IMR-90 (cell line): ENCODE measurements at regions not wholly inside any gene's neighbourhood (a gene's known extent, or its start where the extent isn't known, plus 50 kb on each side); places are given as distances from the start of the nearest gene placed in this dataset.

Experiments used
- ATAC-seq: fragments of 200-7000 bp; cut with Tn5 transposase; 2 replicates; pipeline ENCODE4 v1.9.1; 2020; ENCODE audit warnings: low read depth, mild to moderate bottlenecking, moderate library complexity
- BruUV-seq: library from RNA; stranded (reverse); fragments of 400-500 nt; replicated peaks from 2 replicates; lab custom pipeline; 2021; lab: Mats Ljungman, UMichigan
- CTCF ChIA-PET: fragments of 300-600 bp; formaldehyde crosslinking; extraction: SDS; loops from one replicate; lab custom pipeline; 2021; ENCODE audit warnings: antibody characterized with exemption; lab: Yijun Ruan, JAX
- POLR2A ChIA-PET: fragments of 300-600 bp; sonication (Branson Sonifier 250); formaldehyde crosslinking; loops from one replicate; lab custom pipeline; 2022; ENCODE audit warnings: antibody characterized with exemption; ENCODE audit not compliant: unreplicated experiment; lab: Charles Lee
- DNase-seq: peaks from one replicate; pipeline ENCODE4 v3.0.0; 2013
- H2AFZ ChIP-seq: replicated peaks from 2 replicates; pipeline ENCODE3; 2013; ENCODE audit warnings: low read length, mild to moderate bottlenecking; ENCODE audit not compliant: poor library complexity
- H2AK5ac ChIP-seq: 2 replicates; pipeline ENCODE4 v1.6.1; 2013; ENCODE audit warnings: low read depth, low read length, inconsistent platforms
- H2AK9ac ChIP-seq: replicated peaks from 2 replicates; pipeline ENCODE3; 2013; ENCODE audit warnings: mild to moderate bottlenecking, low read depth, low read length, moderate library complexity; ENCODE audit not compliant: poor library complexity
- H2BK120ac ChIP-seq: 2 replicates; pipeline ENCODE4 v1.6.1; 2013; ENCODE audit warnings: low read depth, low read length, inconsistent platforms
- H2BK15ac ChIP-seq: 3 replicates; pipeline ENCODE4 v1.6.1; 2013; ENCODE audit warnings: low read depth, low read length, inconsistent platforms
- H2BK20ac ChIP-seq: 2 replicates; pipeline ENCODE4 v1.6.1; 2013; ENCODE audit warnings: low read depth, mild to moderate bottlenecking, inconsistent platforms, low read length, moderate library complexity
- H2BK5ac ChIP-seq: 2 replicates; pipeline ENCODE4 v1.6.1; 2013; ENCODE audit warnings: mild to moderate bottlenecking, low read depth, low read length, inconsistent platforms; ENCODE audit not compliant: poor library complexity, severe bottlenecking
- H3K14ac ChIP-seq: replicated peaks from 2 replicates; pipeline ENCODE4 v1.6.1; 2013; ENCODE audit warnings: low read depth, low read length, inconsistent platforms
- H3K18ac ChIP-seq: 2 replicates; pipeline ENCODE4 v1.6.1; 2013; ENCODE audit warnings: low read depth, low read length, control low read depth
- H3K23ac ChIP-seq: 2 replicates; pipeline ENCODE4 v1.6.1; 2013; ENCODE audit warnings: low read depth, low read length, inconsistent platforms
- H3K27ac ChIP-seq: 2 replicates; pipeline ENCODE4 v1.5.1; 2013; ENCODE audit warnings: mild to moderate bottlenecking, control low read depth, low read length; ENCODE audit not compliant: insufficient read depth
- H3K27me3 ChIP-seq: 2 replicates; pipeline ENCODE4 v1.6.1; 2013; ENCODE audit warnings: low read length; ENCODE audit not compliant: control insufficient read depth, insufficient read depth
- H3K36me3 ChIP-seq: 2 replicates; pipeline ENCODE4 v1.6.1; 2013; ENCODE audit warnings: low read length, mixed read lengths; ENCODE audit not compliant: control insufficient read depth, insufficient read depth
- H3K4ac ChIP-seq: 2 replicates; pipeline ENCODE4 v1.6.1; 2013; ENCODE audit warnings: low read depth, low read length, inconsistent platforms
- H3K4me1 ChIP-seq: 2 replicates; pipeline ENCODE4 v1.6.1; 2013; ENCODE audit warnings: low read length, mixed read lengths; ENCODE audit not compliant: control insufficient read depth, insufficient read depth
- H3K4me2 ChIP-seq: 2 replicates; pipeline ENCODE4 v1.6.1; 2013; ENCODE audit warnings: low read depth, mild to moderate bottlenecking, control low read depth, low read length, moderate library complexity
- H3K4me3 ChIP-seq: 2 replicates; pipeline ENCODE4 v1.5.1; 2013; ENCODE audit warnings: low read depth, mild to moderate bottlenecking, control low read depth, low read length, moderate library complexity; ENCODE audit not compliant: insufficient read depth
- H3K56ac ChIP-seq: 2 replicates; pipeline ENCODE4 v1.6.1; 2013; ENCODE audit warnings: low read length, inconsistent platforms; ENCODE audit not compliant: insufficient read depth; ENCODE audit errors: extremely low read depth
- H3K79me1 ChIP-seq, 2 experiments: 2 replicates each; pipeline ENCODE4 v1.6.1; 2013; ENCODE audit warnings: low read length in 2 of 2, inconsistent platforms in 1 of 2, low read depth in 1 of 2
- H3K9ac ChIP-seq: 2 replicates; pipeline ENCODE4 v1.6.1; 2013; ENCODE audit warnings: low read depth, low read length, control low read depth
- H3K9me1 ChIP-seq: 2 replicates; pipeline ENCODE4 v1.6.1; 2013; ENCODE audit warnings: low read length, inconsistent platforms; ENCODE audit not compliant: insufficient read depth
- H3K9me3 ChIP-seq: 2 replicates; pipeline ENCODE4 v1.6.1; 2013; ENCODE audit warnings: low read length; ENCODE audit not compliant: control insufficient read depth, insufficient read depth
- H4K20me1 ChIP-seq: 2 replicates; pipeline ENCODE4 v1.6.1; 2013; ENCODE audit warnings: low read length, inconsistent platforms; ENCODE audit not compliant: insufficient read depth
- H4K5ac ChIP-seq: 2 replicates; pipeline ENCODE4 v1.6.1; 2013; ENCODE audit warnings: mild to moderate bottlenecking, low read depth, low read length, control low read depth
- H4K8ac ChIP-seq, 2 experiments: 2 replicates each; pipeline ENCODE4 v1.6.1; 2013; ENCODE audit warnings: low read depth in 2 of 2, low read length in 2 of 2, control low read depth in 1 of 2, inconsistent platforms in 1 of 2
- H4K91ac ChIP-seq: 2 replicates; pipeline ENCODE4 v1.6.1; 2013; ENCODE audit warnings: low read depth, low read length, inconsistent platforms; ENCODE audit not compliant: insufficient read depth
- ELK1 ChIP-seq: fragments of 150-350 bp; IDR thresholded peaks from 2 replicates; pipeline ENCODE4 v1.6.1; 2016; ENCODE audit warnings: low read depth, mild to moderate bottlenecking, low read length, moderate library complexity, borderline replicate concordance
- MAFK ChIP-seq: IDR thresholded peaks from 2 replicates; pipeline ENCODE4 v1.6.1; 2012; ENCODE audit warnings: low read depth, low read length, improper control_type of control experiment
- NFE2L2 ChIP-seq: fragments of 150-350 bp; IDR thresholded peaks from 2 replicates; pipeline ENCODE4 v1.6.1; 2016; ENCODE audit warnings: low read depth, mild to moderate bottlenecking, low read length
- RCOR1 ChIP-seq: IDR thresholded peaks from 2 replicates; pipeline ENCODE4 v1.6.1; 2012; ENCODE audit warnings: mild to moderate bottlenecking, low read length, improper control_type of control experiment; ENCODE audit not compliant: insufficient replicate concordance
- WGBS, 2 experiments: methylation state at CpG; one replicate each; pipeline versions ENCODE4 v1.1.5 to v1.1.7; 2013; ENCODE audit warnings: missing lambda C conversion rate in 2 of 2; ENCODE audit not compliant: insufficient read length in 1 of 2; ENCODE audit errors: extremely low coverage in 2 of 2; 5-methylcytosine and 5-hydroxymethylcytosine counted together
- dilution Hi-C: fragments of 300-500 bp; cut with HindIII; formaldehyde crosslinking; loops from one replicate; pipeline ENCODE4 v1.14.3; 2018; ENCODE audit warnings: low sequenced_read_pairs; ENCODE audit not compliant: unreplicated experiment
- in situ Hi-C: fragments of 300-500 bp; cut with MboI; formaldehyde crosslinking; loops from 3 replicates; pipeline ENCODE4 v1.14.3; 2019; ENCODE audit warnings: low sequenced_read_pairs, inconsistent platforms, mixed read lengths
- intact Hi-C: fragments of 100-400 bp; cut with micrococcal nuclease; formaldehyde crosslinking; loops from 2 replicates; pipeline ENCODE4 v1.10.0; 2022

GRCh38 chr18:22514655-22515054 is 96.9 kb upstream of the CTAGE1 start:
- in situ Hi-C loops = no loop called here
- H2AFZ ChIP-seq = no peak overlapping the region
- H3K9me3 ChIP-seq = no peaks in the 10 kb centered on the region
- DNase-seq (no peak), ATAC-seq (no peak)
- H2BK5ac ChIP-seq = no peak overlapping the region
- no peaks in the 10 kb centered on the region for H3K4me1 ChIP-seq
- dilution Hi-C loops = no loop called here
- no peak overlapping the region for H3K4ac ChIP-seq
- no peak overlapping the region for H3K14ac ChIP-seq
- no peaks in the 10 kb centered on the region for H3K36me3 ChIP-seq
- no peaks in the 10 kb centered on the region for H3K9me1 ChIP-seq
- ChIA-PET POLR2A (no interaction called here), CTCF (no interaction called here)
- H4K20me1 ChIP-seq = no peaks in the 10 kb centered on the region
- intact Hi-C loops = no loop called here
- no peak overlapping the region for H2BK120ac ChIP-seq
- H3K79me1 ChIP-seq = no peaks in the 10 kb centered on the region
- H2BK15ac ChIP-seq = no peak overlapping the region; the same call in 2 of the 3 replicates
- no peak overlapping the region for H3K18ac ChIP-seq
- no peak overlapping the region for H4K91ac ChIP-seq
- BruUV-seq = no TSS peak
- H3K27ac ChIP-seq = no peak overlapping the region
- no peaks in the 10 kb centered on the region for H3K27me3 ChIP-seq
- H2BK20ac ChIP-seq = no peak overlapping the region
- WGBS, 2 experiments = 88% methylated on average over 1 of the region's 4 CpGs; no CpG with 5 or more reads in 1 of the 2 experiments
- H2AK5ac ChIP-seq = no peak overlapping the region
- no peak overlapping the region for H3K9ac ChIP-seq
- no peak overlapping the region for H3K4me2 ChIP-seq
- no peak overlapping the region for H2AK9ac ChIP-seq
- H3K23ac ChIP-seq = no peak overlapping the region
- TF ChIP-seq RCOR1 = no peak
- no peak for TF ChIP-seq NFE2L2
- no peak for TF ChIP-seq MAFK
- no peak for TF ChIP-seq ELK1
- H3K4me3 ChIP-seq = no peak overlapping the region
- no peak overlapping the region for H4K5ac ChIP-seq
- no peak overlapping the region for H4K8ac ChIP-seq
- no peak overlapping the region for H3K56ac ChIP-seq
